Natural killer cell (primary cell): ENCODE measurements at regions not wholly inside any gene's neighbourhood (a gene's known extent, or its start where the extent isn't known, plus 50 kb on each side); places are given as distances from the start of the nearest gene placed in this dataset.

ENCODE experiments used
- ATAC-seq, 3 donors: fragments of 150-1000 bp in 2 of 3; fragments of 200-7000 bp in 1 of 3; cut with Tn5 transposase; 1 replicate in 1 of 3; 2 replicates in 2 of 3; pipeline ENCODE4 v1.10.0; 2021; ENCODE audit warnings: mild to moderate bottlenecking in 2 of 3, moderate library complexity in 2 of 3
- DNase-seq, 2 donors: peaks; one replicate each; pipeline versions ENCODE4 v3.0.0 to v3.0.0-alpha.2; 2013 to 2021; ENCODE audit warnings: mixed read lengths in 1 of 2
- H3K27ac ChIP-seq: one replicate; pipeline ENCODE4 v1.5.1; 2013; ENCODE audit warnings: mild to moderate bottlenecking, low read length
- H3K27me3 ChIP-seq: one replicate; pipeline ENCODE4 v1.6.1; 2013; ENCODE audit warnings: low read length; ENCODE audit not compliant: control insufficient read depth, insufficient read depth
- H3K36me3 ChIP-seq: one replicate; pipeline ENCODE4 v1.6.1; 2013; ENCODE audit warnings: low read length; ENCODE audit not compliant: control insufficient read depth, insufficient read depth
- H3K4me1 ChIP-seq: one replicate; pipeline ENCODE4 v1.6.1; 2013; ENCODE audit warnings: low read length; ENCODE audit not compliant: control insufficient read depth, insufficient read depth
- H3K4me3 ChIP-seq: one replicate; pipeline ENCODE4 v1.5.1; 2013; ENCODE audit warnings: low read length
- H3K9me3 ChIP-seq: one replicate; pipeline ENCODE4 v1.6.1; 2013; ENCODE audit warnings: low read length; ENCODE audit not compliant: control insufficient read depth, insufficient read depth
- H3K27ac Mint-ChIP-seq, 2 donors: one replicate each; pipeline ENCODE4 v1.8.0; 2022; ENCODE audit warnings: mild to moderate bottlenecking in 2 of 2, mixed read lengths in 2 of 2, moderate library complexity in 1 of 2
- H3K27me3 Mint-ChIP-seq, 2 donors: one replicate each; pipeline ENCODE4 v1.8.0; 2022; ENCODE audit warnings: low read depth in 2 of 2, mixed read lengths in 2 of 2
- H3K36me3 Mint-ChIP-seq: one replicate; pipeline ENCODE4 v1.8.0; 2022; ENCODE audit warnings: mixed read lengths
- H3K4me1 Mint-ChIP-seq, 2 donors: one replicate each; pipeline ENCODE4 v1.8.0; 2022; ENCODE audit warnings: mixed read lengths in 2 of 2
- H3K4me3 Mint-ChIP-seq: one replicate; pipeline ENCODE4 v1.8.0; 2022; ENCODE audit warnings: mild to moderate bottlenecking, moderate library complexity, mixed read lengths
- H3K9me3 Mint-ChIP-seq, 2 donors: one replicate each; pipeline ENCODE4 v1.8.0; 2022; ENCODE audit warnings: mixed read lengths in 2 of 2
- WGBS: methylation state at CpG from one replicate; pipeline ENCODE4 v1.1.7; 2013; ENCODE audit warnings: missing lambda C conversion rate; ENCODE audit not compliant: insufficient coverage; 5-methylcytosine and 5-hydroxymethylcytosine counted together
- intact Hi-C: fragments of 100-400 bp; cut with micrococcal nuclease; formaldehyde crosslinking; loops from one replicate; pipeline ENCODE4 v1.14.2; 2022
- TF ChIP-seq, protein P1 (sequence below): fragments of 200-600 bp; IDR thresholded peaks from one replicate; pipeline ENCODE4 v1.8.0; 2022; ENCODE audit warnings: antibody characterized with exemption

DNA sequence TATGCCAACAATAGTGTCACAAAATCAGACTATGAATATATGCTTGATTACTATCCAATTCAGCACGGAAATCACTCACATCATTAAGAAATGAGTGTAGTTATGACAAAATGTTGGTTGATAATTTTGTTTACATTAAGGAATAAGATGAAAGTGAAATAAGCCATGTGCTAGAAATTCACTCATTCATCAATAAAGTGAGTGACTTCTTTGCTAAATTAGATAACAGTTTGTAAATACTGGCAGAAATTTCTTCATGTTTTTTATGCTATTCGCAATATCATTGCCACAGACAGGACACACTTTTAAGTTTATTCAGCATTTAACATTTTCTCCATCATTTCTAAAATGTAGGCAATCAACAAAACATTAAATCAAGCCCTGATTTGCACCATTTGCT, 147.5 kb upstream of the FSCB start:
- H3K9me3 Mint-ChIP-seq, result peaks cover 9 to 10% of the 10 kb centered on the region in 2 donors
- no peak overlapping the region for H3K4me3 Mint-ChIP-seq
- Histone ChIP-seq H3K4me3 (no peak overlapping the region), H3K4me1 (no peaks in the 10 kb centered on the region), H3K9me3 (no peaks in the 10 kb centered on the region), H3K27ac (no peak overlapping the region), H3K36me3 (no peaks in the 10 kb centered on the region), H3K27me3 (no peaks in the 10 kb centered on the region)
- no peaks in the 10 kb centered on the region for H3K36me3 Mint-ChIP-seq
- TF ChIP-seq, protein P1, sequence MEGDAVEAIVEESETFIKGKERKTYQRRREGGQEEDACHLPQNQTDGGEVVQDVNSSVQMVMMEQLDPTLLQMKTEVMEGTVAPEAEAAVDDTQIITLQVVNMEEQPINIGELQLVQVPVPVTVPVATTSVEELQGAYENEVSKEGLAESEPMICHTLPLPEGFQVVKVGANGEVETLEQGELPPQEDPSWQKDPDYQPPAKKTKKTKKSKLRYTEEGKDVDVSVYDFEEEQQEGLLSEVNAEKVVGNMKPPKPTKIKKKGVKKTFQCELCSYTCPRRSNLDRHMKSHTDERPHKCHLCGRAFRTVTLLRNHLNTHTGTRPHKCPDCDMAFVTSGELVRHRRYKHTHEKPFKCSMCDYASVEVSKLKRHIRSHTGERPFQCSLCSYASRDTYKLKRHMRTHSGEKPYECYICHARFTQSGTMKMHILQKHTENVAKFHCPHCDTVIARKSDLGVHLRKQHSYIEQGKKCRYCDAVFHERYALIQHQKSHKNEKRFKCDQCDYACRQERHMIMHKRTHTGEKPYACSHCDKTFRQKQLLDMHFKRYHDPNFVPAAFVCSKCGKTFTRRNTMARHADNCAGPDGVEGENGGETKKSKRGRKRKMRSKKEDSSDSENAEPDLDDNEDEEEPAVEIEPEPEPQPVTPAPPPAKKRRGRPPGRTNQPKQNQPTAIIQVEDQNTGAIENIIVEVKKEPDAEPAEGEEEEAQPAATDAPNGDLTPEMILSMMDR, result no peak
- no peaks in the 10 kb centered on the region for H3K27me3 Mint-ChIP-seq
- DNase-seq, result no peak
- WGBS, result 100% methylated on average over 1 of the region's 2 CpGs
- no peak for ATAC-seq
- no peaks in the 10 kb centered on the region for H3K4me1 Mint-ChIP-seq
- no peak overlapping the region for H3K27ac Mint-ChIP-seq
- intact Hi-C loops, result no loop called here

DNA sequence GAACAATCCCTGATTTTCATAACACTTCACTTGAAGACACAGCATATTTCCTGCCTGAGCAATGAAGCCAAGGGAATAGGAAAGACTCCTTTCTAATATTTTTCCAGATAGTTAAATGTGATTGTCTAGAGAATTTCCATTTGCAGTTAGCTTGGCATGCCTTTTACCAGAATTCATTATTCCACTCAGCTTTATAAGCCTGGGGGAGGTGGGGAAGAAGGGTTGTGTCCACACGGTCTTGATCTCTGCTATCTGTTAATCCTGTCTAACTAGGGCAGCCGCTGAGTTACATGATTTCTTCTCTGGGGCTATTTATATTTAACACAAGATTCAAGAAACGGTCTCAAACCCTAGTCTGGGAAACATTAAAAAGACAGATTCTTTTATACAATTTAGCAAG, 146.6 kb upstream of the FSCB start:
- Mint-ChIP-seq H3K27ac (no peak overlapping the region), H3K9me3 (peaks cover 9% of the 10 kb centered on the region in 2 donors), H3K4me3 (no peak overlapping the region), H3K27me3 (no peaks in the 10 kb centered on the region), H3K36me3 (no peaks in the 10 kb centered on the region), H3K4me1 (no peaks in the 10 kb centered on the region)
- Histone ChIP-seq H3K36me3 (no peaks in the 10 kb centered on the region), H3K4me1 (no peaks in the 10 kb centered on the region), H3K9me3 (peaks cover 4% of the 10 kb centered on the region), H3K27ac (no peak overlapping the region), H3K4me3 (no peak overlapping the region), H3K27me3 (no peaks in the 10 kb centered on the region)
- intact Hi-C loops, result no loop called here
- TF ChIP-seq, protein P1, result no peak
- 79% methylated on average over 2 of the region's 3 CpGs for WGBS
- DNase-seq (no peak), ATAC-seq (no peak)

DNA sequence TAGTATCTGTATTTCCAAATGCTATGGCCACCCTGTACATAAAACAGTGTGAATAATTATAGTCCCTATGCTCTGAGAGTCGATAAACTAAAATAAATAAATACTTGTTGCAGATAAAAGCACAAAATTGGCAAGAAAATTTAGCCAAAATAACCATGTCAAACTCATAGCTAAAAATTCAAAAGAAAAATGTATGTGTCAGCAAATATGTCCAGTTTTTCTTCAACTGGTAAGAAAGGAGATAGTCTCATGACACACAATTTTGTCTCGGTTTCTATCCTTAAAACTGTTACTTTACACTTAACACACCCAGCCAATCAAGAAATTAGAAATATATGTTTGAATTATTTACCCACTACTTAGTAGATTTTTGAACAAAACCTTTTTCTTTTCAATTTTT, 145.6 kb upstream of the FSCB start:
- Histone ChIP-seq H3K27me3 (no peaks in the 10 kb centered on the region), H3K9me3 (peaks cover 4% of the 10 kb centered on the region), H3K4me3 (no peak overlapping the region), H3K4me1 (no peaks in the 10 kb centered on the region), H3K27ac (no peak overlapping the region), H3K36me3 (no peaks in the 10 kb centered on the region)
- no peaks in the 10 kb centered on the region for H3K27me3 Mint-ChIP-seq
- peaks cover 9 to 10% of the 10 kb centered on the region in 2 donors for H3K9me3 Mint-ChIP-seq
- WGBS, result no CpG with 5 or more reads among the region's 2 CpGs
- TF ChIP-seq, protein P1, result no peak
- intact Hi-C loops, result no loop called here
- H3K4me1 Mint-ChIP-seq, result no peaks in the 10 kb centered on the region
- H3K36me3 Mint-ChIP-seq, result no peaks in the 10 kb centered on the region
- H3K4me3 Mint-ChIP-seq, result no peak overlapping the region
- DNase-seq (no peak), ATAC-seq (no peak)
- no peak overlapping the region for H3K27ac Mint-ChIP-seq

DNA sequence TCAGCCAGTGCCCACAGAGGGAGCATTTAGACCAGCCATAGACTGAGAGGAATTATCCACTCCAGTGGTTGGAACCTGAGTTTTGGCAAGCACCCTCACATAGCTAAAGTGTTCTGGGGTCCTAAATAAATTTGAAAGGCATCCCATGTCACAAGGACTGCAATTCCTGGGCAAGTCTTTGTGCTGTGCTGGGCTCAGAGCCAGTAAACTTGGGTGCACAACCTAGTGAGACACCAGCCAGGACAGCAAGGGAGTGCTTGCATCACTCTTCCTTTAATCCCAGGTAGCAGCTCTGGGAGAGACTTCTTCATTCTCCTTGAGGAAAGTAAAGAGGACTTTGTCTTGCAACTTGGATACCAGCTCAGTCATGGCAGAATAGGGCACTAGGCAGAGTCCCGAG, 142.0 kb upstream of the FSCB start:
- H3K4me3 Mint-ChIP-seq, result no peak overlapping the region
- no peaks in the 10 kb centered on the region for H3K4me1 Mint-ChIP-seq
- Histone ChIP-seq H3K27me3 (no peaks in the 10 kb centered on the region), H3K27ac (no peak overlapping the region), H3K4me3 (no peak overlapping the region), H3K36me3 (no peaks in the 10 kb centered on the region), H3K4me1 (no peaks in the 10 kb centered on the region), H3K9me3 (peaks cover 4% of the 10 kb centered on the region)
- no peak for DNase-seq
- H3K27ac Mint-ChIP-seq, result no peak overlapping the region
- intact Hi-C loops, result no loop called here
- WGBS, result 91% methylated on average over 1 of the region's 1 CpG
- no peak for ATAC-seq
- no peaks in the 10 kb centered on the region for H3K36me3 Mint-ChIP-seq
- no peaks in the 10 kb centered on the region for H3K27me3 Mint-ChIP-seq
- peaks cover 9 to 11% of the 10 kb centered on the region in 2 donors for H3K9me3 Mint-ChIP-seq
- TF ChIP-seq, protein P1, result no peak
